Neutrophil (primary cell): ENCODE measurements at regions not wholly inside any gene's neighbourhood (a gene's known extent, or its start where the extent isn't known, plus 50 kb on each side); places are given as distances from the start of the nearest gene placed in this dataset.
"Not testable (repeated sequence)": the region's sequence is repeated elsewhere in the genome, so short reads cannot be mapped to it uniquely, and the experiment has no call there.

Experiments used
- H3K27ac ChIP-seq: fragments of 200-600 bp; sonication (generic); 2 replicates; pipeline ENCODE4 v1.5.1; 2016; ENCODE audit warnings: mild to moderate bottlenecking, moderate library complexity
- H3K27me3 ChIP-seq: fragments of 200-600 bp; sonication (generic); 2 replicates; pipeline ENCODE4 v1.6.0; 2016; ENCODE audit warnings: mild to moderate bottlenecking
- H3K36me3 ChIP-seq: fragments of 200-600 bp; sonication (generic); 2 replicates; pipeline ENCODE4 v1.5.1; 2017
- H3K4me1 ChIP-seq, 2 experiments: fragments of 200-600 bp in 1 of 2; sonication (generic) in 1 of 2; 1 replicate in 1 of 2; 2 replicates in 1 of 2; pipeline versions ENCODE4 v1.5.1 to v1.6.1; 2013 to 2016; ENCODE audit warnings: low read depth in 1 of 2, low read length in 1 of 2, mild to moderate bottlenecking in 1 of 2, moderate library complexity in 1 of 2; ENCODE audit not compliant: control insufficient read depth in 1 of 2, insufficient read depth in 1 of 2
- H3K4me3 ChIP-seq, 2 experiments: fragments of 200-600 bp in 1 of 2; sonication (generic) in 1 of 2; 1 replicate in 1 of 2; 2 replicates in 1 of 2; pipeline ENCODE4 v1.5.1; 2013 to 2016; ENCODE audit warnings: low read depth in 1 of 2, low read length in 1 of 2, mild to moderate bottlenecking in 1 of 2, moderate library complexity in 1 of 2
- H3K9me3 ChIP-seq: fragments of 200-600 bp; sonication (generic); 2 replicates; pipeline ENCODE4 v1.5.1; 2016
- CTCF ChIP-seq: fragments of 200-600 bp; sonication (generic); IDR thresholded peaks from 2 replicates; pipeline ENCODE4 v1.5.1; 2016; ENCODE audit warnings: antibody characterized with exemption

- TF ChIP-seq CTCF, result no peak
- H3K27me3 ChIP-seq, result peaks cover 27% of the 10 kb centered on the region
- no peaks in the 10 kb centered on the region for H3K9me3 ChIP-seq
- no peaks in the 10 kb centered on the region for H3K36me3 ChIP-seq
- no peak overlapping the region for H3K27ac ChIP-seq
- H3K4me3 ChIP-seq, result no peak overlapping the region
- no peaks in the 10 kb centered on the region for H3K4me1 ChIP-seq
Measured at GRCh38 chr12:3421191-3421978, 69.6 kb upstream of the PRMT8 start.

- H3K9me3 ChIP-seq, result not testable (repeated sequence)
Measured at GRCh38 chr12:3424796-3425195, 66.2 kb upstream of the PRMT8 start.

GRCh38 chr12:3427956-3428355, 63.0 kb upstream of the PRMT8 start:
- H3K4me1 ChIP-seq, result no peaks in the 10 kb centered on the region
- H3K27ac ChIP-seq, result no peak overlapping the region
- no peak overlapping the region for H3K4me3 ChIP-seq
- H3K27me3 ChIP-seq, result peaks cover 36% of the 10 kb centered on the region
- TF ChIP-seq CTCF, result no peak
- no peaks in the 10 kb centered on the region for H3K9me3 ChIP-seq
- no peaks in the 10 kb centered on the region for H3K36me3 ChIP-seq

More at GRCh38 chr12:3424796-3425195, 66.2 kb upstream of the PRMT8 start:
- H3K4me1 ChIP-seq, H3K36me3 ChIP-seq, H3K27ac ChIP-seq, H3K4me3 ChIP-seq: not testable (repeated sequence)
- H3K27me3 ChIP-seq, result peaks cover 50% of the 10 kb centered on the region

- Histone ChIP-seq H3K36me3 (no peaks in the 10 kb centered on the region), H3K4me1 (no peaks in the 10 kb centered on the region), H3K4me3 (no peak overlapping the region), H3K27ac (no peak overlapping the region), H3K9me3 (no peaks in the 10 kb centered on the region), H3K27me3 (peaks cover 35% of the 10 kb centered on the region)
- no peak for TF ChIP-seq CTCF
Measured at GRCh38 chr12:3428631-3429030, 62.4 kb upstream of the PRMT8 start.

- H3K27ac ChIP-seq, H3K9me3 ChIP-seq, H3K4me1 ChIP-seq, H3K36me3 ChIP-seq, H3K4me3 ChIP-seq: not testable (repeated sequence)
- peaks cover 35% of the 10 kb centered on the region for H3K27me3 ChIP-seq
Measured at GRCh38 chr12:3429523-3429922, 61.5 kb upstream of the PRMT8 start.

GRCh38 chr12:3431686-3432085, 59.3 kb upstream of the PRMT8 start:
- H3K36me3 ChIP-seq, result no peaks in the 10 kb centered on the region
- H3K27ac ChIP-seq, result no peak overlapping the region
- H3K9me3 ChIP-seq, result no peaks in the 10 kb centered on the region
- peaks cover 30% of the 10 kb centered on the region for H3K27me3 ChIP-seq
- H3K4me3 ChIP-seq, result no peak overlapping the region
- TF ChIP-seq CTCF, result no peak
- no peaks in the 10 kb centered on the region for H3K4me1 ChIP-seq
